ENCODE measurements at regions not wholly inside any gene's neighbourhood (a gene's known extent, or its start where the extent isn't known, plus 50 kb on each side); places are given as distances from the start of the nearest gene placed in this dataset.
"Not testable (repeated sequence)": the region's sequence is repeated elsewhere in the genome, so short reads cannot be mapped to it uniquely, and the experiment has no call there.

DNA sequence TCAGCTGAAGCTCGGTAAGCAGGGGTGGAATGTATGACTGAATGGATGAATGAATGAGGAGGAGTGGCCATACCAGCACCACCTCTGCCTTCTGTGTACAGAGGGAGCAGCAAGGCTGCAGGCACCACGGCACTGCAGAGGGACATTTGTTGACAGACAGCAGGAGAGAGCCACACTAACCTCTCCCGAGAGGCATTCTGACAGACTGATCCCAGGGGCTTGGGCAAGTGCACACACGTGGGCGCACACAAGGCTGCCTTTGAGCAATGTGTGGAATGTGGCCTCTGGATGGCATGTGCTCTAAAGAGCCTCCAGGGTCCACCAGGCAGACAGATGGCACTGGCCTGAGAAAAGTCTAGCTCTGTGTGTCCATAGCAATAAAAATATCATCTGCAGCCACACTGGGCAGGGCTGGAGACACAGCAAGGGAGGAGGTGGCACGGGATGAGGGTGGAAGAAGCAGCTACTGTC, 111.8 kb downstream of the ACTL7B start:
- no peaks in the 10 kb centered on the region for H3K36me3 ChIP-seq
- no peak for DNase-seq
- no peak for TF ChIP-seq POLR2A (IDR thresholded peaks at IDR 0.05)
- TF ChIP-seq, protein P1, sequence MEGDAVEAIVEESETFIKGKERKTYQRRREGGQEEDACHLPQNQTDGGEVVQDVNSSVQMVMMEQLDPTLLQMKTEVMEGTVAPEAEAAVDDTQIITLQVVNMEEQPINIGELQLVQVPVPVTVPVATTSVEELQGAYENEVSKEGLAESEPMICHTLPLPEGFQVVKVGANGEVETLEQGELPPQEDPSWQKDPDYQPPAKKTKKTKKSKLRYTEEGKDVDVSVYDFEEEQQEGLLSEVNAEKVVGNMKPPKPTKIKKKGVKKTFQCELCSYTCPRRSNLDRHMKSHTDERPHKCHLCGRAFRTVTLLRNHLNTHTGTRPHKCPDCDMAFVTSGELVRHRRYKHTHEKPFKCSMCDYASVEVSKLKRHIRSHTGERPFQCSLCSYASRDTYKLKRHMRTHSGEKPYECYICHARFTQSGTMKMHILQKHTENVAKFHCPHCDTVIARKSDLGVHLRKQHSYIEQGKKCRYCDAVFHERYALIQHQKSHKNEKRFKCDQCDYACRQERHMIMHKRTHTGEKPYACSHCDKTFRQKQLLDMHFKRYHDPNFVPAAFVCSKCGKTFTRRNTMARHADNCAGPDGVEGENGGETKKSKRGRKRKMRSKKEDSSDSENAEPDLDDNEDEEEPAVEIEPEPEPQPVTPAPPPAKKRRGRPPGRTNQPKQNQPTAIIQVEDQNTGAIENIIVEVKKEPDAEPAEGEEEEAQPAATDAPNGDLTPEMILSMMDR (IDR thresholded peaks at IDR 0.05), result no peak
- 38 to 45% methylated on average over 3 to 4 of the region's 6 CpGs for WGBS, 2 donors
- H3K27ac ChIP-seq, result no peak overlapping the region
- intact Hi-C loops (cut with DNase I), result no loop called here
- H3K4me1 ChIP-seq, result peaks cover 0 to 16% (median 11%) of the 10 kb centered on the region in 3 donors
- no peak overlapping the region for H3K4me3 ChIP-seq
- no peaks in the 10 kb centered on the region for H3K9me3 ChIP-seq
- H3K27me3 ChIP-seq, result no peaks in the 10 kb centered on the region

DNA sequence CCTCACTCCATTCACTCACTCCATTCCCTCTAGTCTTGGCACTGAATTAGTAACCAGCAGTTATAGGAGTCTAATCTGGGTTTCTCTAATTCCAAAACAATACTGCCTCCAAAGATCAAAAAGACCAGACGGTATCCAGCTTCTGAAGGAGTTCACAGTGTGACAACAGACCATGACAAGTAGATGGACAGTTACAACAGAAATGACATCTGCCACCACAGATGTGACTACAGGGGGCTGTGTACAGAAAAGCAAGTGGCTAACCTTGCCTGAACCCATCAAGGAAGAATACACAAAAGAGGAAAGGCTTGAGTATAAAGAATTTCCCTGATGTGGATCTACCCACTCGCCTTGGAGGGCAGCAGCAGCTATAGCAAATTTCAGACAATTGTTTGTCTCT, 112.4 kb downstream of the ACTL7B start:
- no peak for TF ChIP-seq POLR2A (IDR thresholded peaks at IDR 0.05)
- TF ChIP-seq, protein P1 (IDR thresholded peaks at IDR 0.05), result no peak
- Histone ChIP-seq H3K36me3 (no peaks in the 10 kb centered on the region), H3K27ac (no peak overlapping the region), H3K27me3 (no peaks in the 10 kb centered on the region), H3K4me1 (peaks cover 0 to 16% (median 11%) of the 10 kb centered on the region in 3 donors), H3K4me3 (no peak overlapping the region), H3K9me3 (no peaks in the 10 kb centered on the region)
- intact Hi-C loops (cut with DNase I), result no loop called here
- no peak for DNase-seq
- WGBS, 2 donors, result 55 to 65% methylated on average over 2 of the region's 2 CpGs

DNA sequence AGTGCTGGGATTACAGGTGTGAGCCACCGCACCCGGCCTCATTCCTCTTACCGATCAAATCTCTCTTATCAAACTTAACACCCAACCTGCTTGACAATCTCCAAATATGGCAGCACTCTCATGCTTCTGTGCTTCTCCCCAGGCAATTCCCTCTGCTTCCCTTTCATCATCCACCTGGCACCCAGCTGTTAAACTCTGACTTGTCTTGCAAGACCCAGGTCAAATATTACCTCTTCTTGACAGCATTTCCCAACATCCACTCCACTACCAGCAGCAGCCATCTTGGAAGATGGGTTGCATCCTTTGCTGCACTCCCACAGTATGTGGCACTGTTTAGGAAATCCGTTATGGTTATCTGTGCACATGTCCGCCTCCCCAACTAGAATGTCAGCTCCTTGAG, 113.6 kb downstream of the ACTL7B start:
- intact Hi-C loops (cut with DNase I), result no loop called here
- H3K4me3 ChIP-seq, result no peak overlapping the region
- no peak overlapping the region for H3K27ac ChIP-seq
- no peak for DNase-seq
- no peaks in the 10 kb centered on the region for H3K9me3 ChIP-seq
- WGBS, 2 donors, result 94 to 97% methylated on average over 5 of the region's 5 CpGs
- TF ChIP-seq POLR2A (IDR thresholded peaks at IDR 0.05), result no peak
- TF ChIP-seq, protein P1 (IDR thresholded peaks at IDR 0.05), result no peak
- H3K36me3 ChIP-seq, result no peaks in the 10 kb centered on the region
- H3K4me1 ChIP-seq, result peaks cover 0 to 16% (median 11%) of the 10 kb centered on the region in 3 donors
- no peaks in the 10 kb centered on the region for H3K27me3 ChIP-seq

DNA sequence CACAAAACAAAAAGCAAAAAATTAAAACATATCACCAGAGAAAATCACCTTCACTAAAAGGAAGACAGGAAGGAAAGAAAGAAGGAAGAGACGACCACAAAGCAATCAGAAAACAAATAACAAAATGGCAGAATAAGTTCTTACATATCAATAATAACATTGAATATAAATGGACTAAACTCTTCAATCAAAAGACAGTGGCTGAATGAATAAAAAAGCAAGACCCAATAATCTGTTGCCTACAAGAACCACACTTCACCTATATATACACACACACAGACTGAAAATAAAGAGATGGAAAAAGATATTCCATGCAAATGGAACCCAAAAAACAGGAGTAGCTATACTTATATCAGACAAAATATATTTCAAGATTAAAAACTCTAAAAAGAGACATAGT, 124.5 kb downstream of the ACTL7B start:
- DNase-seq; H3K4me3 ChIP-seq; H3K36me3 ChIP-seq; H3K27me3 ChIP-seq; intact Hi-C loops (cut with DNase I); H3K4me1 ChIP-seq; H3K9me3 ChIP-seq; H3K27ac ChIP-seq: not testable (repeated sequence)
- WGBS, 2 donors, result 62 to 73% methylated on average over 1 of the region's 1 CpG

DNA sequence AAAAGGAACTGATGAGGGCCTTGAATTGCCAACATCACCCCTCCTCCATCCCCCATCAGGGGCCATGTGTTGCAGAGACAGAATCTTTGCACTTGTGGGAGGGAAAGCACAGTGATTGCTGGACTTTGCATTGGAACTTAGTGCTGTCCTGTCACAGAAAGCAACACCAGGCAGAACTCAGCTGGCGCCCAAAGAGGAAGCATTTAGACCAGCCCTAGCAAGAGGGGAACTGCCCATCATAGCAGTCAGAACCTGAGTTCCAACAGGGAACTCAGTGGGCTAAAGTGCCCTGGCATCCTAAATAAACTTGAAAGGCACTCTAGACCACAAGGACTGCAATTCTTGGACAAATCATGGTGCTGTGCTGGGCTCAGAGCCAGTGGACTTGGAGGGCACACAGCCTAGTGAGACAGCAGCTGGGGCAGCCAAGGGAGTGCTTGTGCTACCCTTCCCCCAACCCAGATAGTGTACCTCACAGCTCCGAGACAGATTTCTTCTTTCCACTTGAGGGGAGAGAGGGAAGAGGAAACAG, 128.1 kb downstream of the ACTL7B start:
- Histone ChIP-seq H3K27me3 (no peaks in the 10 kb centered on the region), H3K9me3 (peaks cover 0 to 7% (median 0%) of the 10 kb centered on the region in 3 donors), H3K4me1 (peaks cover 2 to 16% (median 4%) of the 10 kb centered on the region in 3 donors), H3K36me3 (no peaks in the 10 kb centered on the region), H3K27ac (no peak overlapping the region), H3K4me3 (no peak overlapping the region)
- intact Hi-C loops (cut with DNase I), result no loop called here
- DNase-seq, result no peak
- 67% methylated on average over 2 of the region's 2 CpGs; no CpG with 5 or more reads in 1 of the 2 donors for WGBS, 2 donors
- TF ChIP-seq, protein P1 (IDR thresholded peaks at IDR 0.05), result no peak
- TF ChIP-seq POLR2A (IDR thresholded peaks at IDR 0.05), result no peak

- peaks cover 3 to 22% (median 4%) of the 10 kb centered on the region in 3 donors for H3K4me1 ChIP-seq
- no peaks in the 10 kb centered on the region for H3K27me3 ChIP-seq
- intact Hi-C loops (cut with DNase I), result no loop called here
- no peak for DNase-seq
- H3K4me3 ChIP-seq, result no peak overlapping the region
- H3K27ac ChIP-seq, result no peak overlapping the region
- 42 to 56% methylated on average over 5 of the region's 5 CpGs for WGBS, 2 donors
- no peaks in the 10 kb centered on the region for H3K36me3 ChIP-seq
- H3K9me3 ChIP-seq, result no peaks in the 10 kb centered on the region
- TF ChIP-seq POLR2A (IDR thresholded peaks at IDR 0.05), result no peak
- TF ChIP-seq, protein P1 (IDR thresholded peaks at IDR 0.05), result no peak
Measured at GRCh38 chr9:108724652-108725051, 131.1 kb downstream of the ACTL7B start.
